ENCODE measurements at regions not wholly inside any gene's neighbourhood (a gene's known extent, or its start where the extent isn't known, plus 50 kb on each side); places are given as distances from the start of the nearest gene placed in this dataset.
"Not testable (repeated sequence)": the region's sequence is repeated elsewhere in the genome, so short reads cannot be mapped to it uniquely, and the experiment has no call there.

DNA sequence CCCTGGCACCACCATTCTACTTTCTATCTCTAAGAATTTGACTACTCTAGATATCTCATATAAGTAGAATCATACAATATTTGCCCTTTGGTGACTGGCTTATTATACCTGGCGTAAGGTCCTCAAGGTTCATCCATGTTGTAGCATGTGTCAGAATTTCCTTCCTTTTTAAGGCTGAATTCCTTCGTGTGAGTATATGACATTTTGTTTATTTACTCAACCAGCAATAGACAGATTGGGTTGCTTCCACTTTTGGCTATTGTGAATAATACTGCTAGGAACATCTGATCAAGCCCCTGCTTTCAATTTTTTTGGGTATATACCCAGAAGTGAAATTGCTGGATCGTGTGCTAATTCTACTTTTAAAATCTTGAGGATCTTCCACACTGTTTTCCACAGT is 232.8 kb upstream of the MCHR2 start:
- no peak for DNase-seq (ENCODE audit: low read depth)
- no peak overlapping the region for H3K4me3 ChIP-seq (ENCODE audit: control insufficient read depth, low read depth, low read length)
- TF ChIP-seq, protein P1, sequence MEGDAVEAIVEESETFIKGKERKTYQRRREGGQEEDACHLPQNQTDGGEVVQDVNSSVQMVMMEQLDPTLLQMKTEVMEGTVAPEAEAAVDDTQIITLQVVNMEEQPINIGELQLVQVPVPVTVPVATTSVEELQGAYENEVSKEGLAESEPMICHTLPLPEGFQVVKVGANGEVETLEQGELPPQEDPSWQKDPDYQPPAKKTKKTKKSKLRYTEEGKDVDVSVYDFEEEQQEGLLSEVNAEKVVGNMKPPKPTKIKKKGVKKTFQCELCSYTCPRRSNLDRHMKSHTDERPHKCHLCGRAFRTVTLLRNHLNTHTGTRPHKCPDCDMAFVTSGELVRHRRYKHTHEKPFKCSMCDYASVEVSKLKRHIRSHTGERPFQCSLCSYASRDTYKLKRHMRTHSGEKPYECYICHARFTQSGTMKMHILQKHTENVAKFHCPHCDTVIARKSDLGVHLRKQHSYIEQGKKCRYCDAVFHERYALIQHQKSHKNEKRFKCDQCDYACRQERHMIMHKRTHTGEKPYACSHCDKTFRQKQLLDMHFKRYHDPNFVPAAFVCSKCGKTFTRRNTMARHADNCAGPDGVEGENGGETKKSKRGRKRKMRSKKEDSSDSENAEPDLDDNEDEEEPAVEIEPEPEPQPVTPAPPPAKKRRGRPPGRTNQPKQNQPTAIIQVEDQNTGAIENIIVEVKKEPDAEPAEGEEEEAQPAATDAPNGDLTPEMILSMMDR (conservative IDR thresholded peaks at IDR 0.05; ENCODE audit: control insufficient read depth, insufficient read depth, low read depth, low read length), result no peak

DNA sequence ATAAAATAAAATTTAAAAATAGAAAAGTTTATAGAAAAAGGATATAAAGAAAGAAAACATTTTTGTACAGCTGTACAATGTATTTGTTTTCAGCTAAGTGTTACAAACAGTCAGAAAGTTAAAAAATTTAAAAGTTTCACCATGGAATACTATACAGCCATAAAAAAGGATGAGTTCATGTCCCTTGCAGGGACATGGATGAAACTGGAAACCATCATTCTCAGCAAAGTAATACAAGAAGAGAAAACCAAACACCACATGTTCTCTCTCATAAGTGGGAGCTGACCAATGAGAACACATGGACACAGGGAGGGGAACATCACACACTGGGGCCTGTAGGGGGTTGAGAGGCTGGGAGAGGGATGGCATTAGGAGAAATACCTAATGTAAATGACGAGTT is 229.9 kb upstream of the MCHR2 start:
- not testable (repeated sequence) for DNase-seq (ENCODE audit: low read depth); H3K4me3 ChIP-seq (ENCODE audit: control insufficient read depth, low read depth, low read length)

DNA sequence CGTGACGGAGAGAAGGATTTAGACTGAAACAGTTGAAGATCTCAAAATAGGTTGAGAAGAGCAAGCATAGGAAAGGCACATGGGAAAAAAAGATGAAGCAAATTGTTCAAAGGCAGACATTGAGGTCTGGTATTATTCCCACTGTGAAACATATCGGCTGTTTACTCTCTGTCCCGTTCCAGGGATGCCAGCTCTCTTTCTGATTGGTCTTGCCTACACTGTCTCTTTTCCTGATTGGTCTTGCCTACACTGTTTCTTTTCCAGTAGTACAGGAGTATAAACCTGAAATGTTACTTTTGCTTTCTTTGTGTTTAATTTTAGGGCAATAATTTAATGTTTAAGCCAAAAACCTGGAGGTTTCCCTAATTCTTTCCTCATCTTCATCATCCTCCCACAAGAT is 226.5 kb upstream of the MCHR2 start:
- DNase-seq (ENCODE audit: low read depth), result no peak
- TF ChIP-seq, protein P1 (conservative IDR thresholded peaks at IDR 0.05; ENCODE audit: control insufficient read depth, insufficient read depth, low read depth, low read length), result no peak
- H3K4me3 ChIP-seq (ENCODE audit: control insufficient read depth, low read depth, low read length), result no peak overlapping the region

DNA sequence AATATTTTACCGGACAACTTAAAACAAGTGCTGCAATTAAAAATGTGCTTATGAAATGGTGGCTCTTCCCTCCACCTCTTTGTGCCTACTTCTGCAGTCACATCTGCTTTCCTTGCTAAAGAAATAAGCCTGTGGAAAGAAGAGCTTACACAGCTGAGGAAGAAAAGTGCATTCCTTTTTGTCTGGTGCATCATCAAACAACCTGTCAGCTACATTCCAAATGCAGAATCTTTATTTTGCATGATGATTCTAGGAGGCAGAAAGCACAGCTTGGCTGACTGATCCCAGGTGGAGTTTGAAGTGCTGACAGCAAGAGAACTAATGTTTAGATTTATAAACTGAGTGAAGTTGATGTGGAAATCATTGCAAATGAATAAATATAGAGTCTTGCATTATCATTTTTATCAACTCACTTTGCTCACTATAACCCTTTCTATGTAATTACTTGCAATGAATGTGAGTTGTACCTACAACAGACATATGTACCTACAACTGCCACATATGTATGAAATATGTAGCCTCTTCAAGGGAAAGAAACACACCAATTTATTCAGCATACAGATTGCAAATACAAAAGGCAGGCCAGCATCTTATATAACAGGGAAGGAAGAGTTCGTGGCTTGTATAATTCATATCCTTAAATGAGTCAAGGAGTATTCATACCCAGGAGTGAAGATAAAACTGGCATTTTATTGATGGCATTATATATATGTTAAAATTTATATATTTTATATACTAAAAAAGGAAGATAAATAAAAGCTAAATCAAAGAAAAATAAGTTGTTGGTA is 223.4 kb upstream of the MCHR2 start:
- no peak overlapping the region for H3K4me3 ChIP-seq (ENCODE audit: control insufficient read depth, low read depth, low read length)
- TF ChIP-seq, protein P1 (conservative IDR thresholded peaks at IDR 0.05; ENCODE audit: control insufficient read depth, insufficient read depth, low read depth, low read length), result no peak
- DNase-seq (ENCODE audit: low read depth), result no peak

DNA sequence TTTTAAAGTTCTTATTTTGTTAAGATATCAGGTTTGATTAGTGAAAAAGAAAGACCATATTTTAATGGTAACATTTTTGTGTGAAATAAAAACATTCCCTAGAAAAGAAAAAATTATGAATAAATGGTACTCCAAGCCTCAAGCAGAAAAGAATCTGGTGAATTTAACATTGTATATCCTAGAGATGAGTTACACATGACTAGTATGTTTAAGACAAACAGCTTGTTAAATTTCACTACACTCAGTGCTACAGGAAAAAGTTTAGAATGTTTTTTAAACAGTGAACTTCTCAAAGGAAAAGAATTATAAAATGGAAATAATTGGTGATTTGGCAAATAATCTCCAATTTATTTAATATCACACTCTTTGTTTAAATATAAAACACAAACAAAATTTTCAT is 222.7 kb upstream of the MCHR2 start:
- TF ChIP-seq, protein P1 (conservative IDR thresholded peaks at IDR 0.05; ENCODE audit: control insufficient read depth, insufficient read depth, low read depth, low read length), result no peak
- no peak overlapping the region for H3K4me3 ChIP-seq (ENCODE audit: control insufficient read depth, low read depth, low read length)
- no peak for DNase-seq (ENCODE audit: low read depth)

DNA sequence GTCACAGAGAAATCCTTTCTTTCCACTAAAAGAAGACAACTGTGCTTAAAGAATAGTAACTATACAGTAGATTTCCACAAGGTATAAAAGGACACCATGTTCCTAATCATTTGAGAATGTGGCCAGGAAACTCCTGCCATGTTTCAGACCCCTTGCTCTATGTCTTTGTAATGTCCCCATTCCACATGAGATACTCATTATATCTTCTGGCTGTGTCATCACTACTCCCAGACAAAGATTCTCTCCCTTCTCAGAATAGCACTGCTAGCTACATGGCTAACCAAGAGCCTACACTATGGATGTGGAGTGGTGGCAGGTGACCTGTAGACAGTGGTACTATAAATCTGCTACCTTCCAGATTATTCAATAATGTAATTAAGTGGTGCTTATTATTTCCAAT is 218.1 kb upstream of the MCHR2 start:
- no peak overlapping the region for H3K4me3 ChIP-seq (ENCODE audit: control insufficient read depth, low read depth, low read length)
- no peak for DNase-seq (ENCODE audit: low read depth)
- TF ChIP-seq, protein P1 (conservative IDR thresholded peaks at IDR 0.05; ENCODE audit: control insufficient read depth, insufficient read depth, low read depth, low read length), result no peak

DNA sequence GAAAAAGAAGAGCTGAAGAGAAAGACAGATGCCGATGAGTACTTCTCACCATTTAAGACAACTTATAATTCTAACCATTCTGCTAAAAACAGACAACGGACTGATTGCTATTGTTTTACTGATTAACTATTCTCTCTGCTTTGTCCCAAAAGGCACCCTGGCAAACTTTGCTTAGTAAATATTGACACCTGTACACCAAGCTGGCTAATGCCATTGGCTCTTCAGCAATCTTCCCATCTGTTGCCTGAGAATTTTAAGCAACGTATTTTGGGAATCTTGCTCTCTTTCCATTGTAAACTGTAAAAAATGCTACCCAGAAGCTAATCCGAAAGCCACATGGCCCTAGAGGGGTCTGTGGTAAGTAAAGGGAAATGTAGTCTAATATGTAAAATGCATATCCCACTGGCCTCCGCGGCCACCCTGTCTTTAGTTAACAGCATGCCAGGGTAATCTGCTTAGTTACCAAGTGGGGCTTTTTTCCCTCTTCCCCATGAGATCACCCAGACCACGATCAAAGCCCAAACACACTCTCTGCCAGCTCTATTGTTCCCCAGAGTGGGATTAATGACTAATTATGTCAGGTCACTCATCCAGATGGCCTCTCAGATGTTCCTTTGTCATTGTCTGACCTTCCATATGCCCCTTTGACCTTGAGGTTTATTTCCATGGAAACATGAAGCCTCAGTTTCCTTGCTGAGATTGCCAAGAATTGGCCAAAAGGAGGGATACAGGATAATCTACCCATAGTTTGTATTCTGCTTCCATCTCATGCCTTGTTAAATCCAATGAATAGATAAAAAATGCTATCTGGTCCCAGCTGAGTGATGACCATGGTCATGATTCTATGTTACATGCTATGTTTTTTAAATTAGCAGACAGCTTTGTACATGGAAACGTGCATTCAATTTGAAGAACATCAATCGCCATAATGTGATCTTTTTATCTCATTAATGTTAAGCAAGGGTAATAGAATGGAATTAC is 216.4 kb upstream of the MCHR2 start:
- DNase-seq (ENCODE audit: low read depth), result no peak
- TF ChIP-seq, protein P1 (conservative IDR thresholded peaks at IDR 0.05; ENCODE audit: control insufficient read depth, insufficient read depth, low read depth, low read length), result no peak
- no peak overlapping the region for H3K4me3 ChIP-seq (ENCODE audit: control insufficient read depth, low read depth, low read length)
